ENCODE measurements at regions not wholly inside any gene's neighbourhood (a gene's known extent, or its start where the extent isn't known, plus 50 kb on each side); places are given as distances from the start of the nearest gene placed in this dataset.

DNA sequence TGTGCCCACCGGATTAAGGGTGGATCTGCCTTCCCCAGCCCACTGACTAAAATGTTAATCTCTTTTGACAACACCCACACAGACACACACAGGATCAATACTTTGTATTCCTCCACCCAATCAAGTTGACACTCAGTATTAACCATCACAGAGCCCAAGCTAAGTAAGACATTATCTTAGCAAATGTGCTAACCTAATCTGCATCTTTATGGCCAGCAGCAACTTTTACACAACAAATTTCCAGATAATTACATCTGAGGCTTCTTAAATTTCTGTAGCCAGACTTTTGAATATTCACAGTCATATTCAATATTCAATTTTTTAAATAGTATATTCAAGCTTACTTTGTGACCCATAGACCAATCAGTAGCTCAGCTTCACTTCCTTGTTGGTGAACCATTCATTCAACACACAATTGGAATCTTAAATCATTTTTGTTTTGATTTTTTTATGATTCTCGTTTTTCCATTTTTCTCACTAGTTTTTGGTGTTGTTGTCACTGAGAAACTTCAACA is 594.2 kb downstream of the IPMK start:
- TF ChIP-seq EZH2 (IDR thresholded peaks at IDR 0.05; ENCODE audit: borderline replicate concordance, low read length) = no peak
- TF ChIP-seq, protein P1, sequence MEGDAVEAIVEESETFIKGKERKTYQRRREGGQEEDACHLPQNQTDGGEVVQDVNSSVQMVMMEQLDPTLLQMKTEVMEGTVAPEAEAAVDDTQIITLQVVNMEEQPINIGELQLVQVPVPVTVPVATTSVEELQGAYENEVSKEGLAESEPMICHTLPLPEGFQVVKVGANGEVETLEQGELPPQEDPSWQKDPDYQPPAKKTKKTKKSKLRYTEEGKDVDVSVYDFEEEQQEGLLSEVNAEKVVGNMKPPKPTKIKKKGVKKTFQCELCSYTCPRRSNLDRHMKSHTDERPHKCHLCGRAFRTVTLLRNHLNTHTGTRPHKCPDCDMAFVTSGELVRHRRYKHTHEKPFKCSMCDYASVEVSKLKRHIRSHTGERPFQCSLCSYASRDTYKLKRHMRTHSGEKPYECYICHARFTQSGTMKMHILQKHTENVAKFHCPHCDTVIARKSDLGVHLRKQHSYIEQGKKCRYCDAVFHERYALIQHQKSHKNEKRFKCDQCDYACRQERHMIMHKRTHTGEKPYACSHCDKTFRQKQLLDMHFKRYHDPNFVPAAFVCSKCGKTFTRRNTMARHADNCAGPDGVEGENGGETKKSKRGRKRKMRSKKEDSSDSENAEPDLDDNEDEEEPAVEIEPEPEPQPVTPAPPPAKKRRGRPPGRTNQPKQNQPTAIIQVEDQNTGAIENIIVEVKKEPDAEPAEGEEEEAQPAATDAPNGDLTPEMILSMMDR (conservative IDR thresholded peaks at IDR 0.05 in 1 of 2, IDR thresholded peaks at IDR 0.05 in 1 of 2; ENCODE audit: extremely low read depth in 1 of 2, insufficient read depth in 1 of 2, low read depth in 1 of 2, low read length in 2 of 2) = no peak
